ENCODE measurements at regions not wholly inside any gene's neighbourhood (a gene's known extent, or its start where the extent isn't known, plus 50 kb on each side); places are given as distances from the start of the nearest gene placed in this dataset.

GRCh38 chr7:69149804-69150782 is 448.2 kb upstream of the AUTS2 start:
- DNase-seq (ENCODE audit: low spot score) = no peak

DNA sequence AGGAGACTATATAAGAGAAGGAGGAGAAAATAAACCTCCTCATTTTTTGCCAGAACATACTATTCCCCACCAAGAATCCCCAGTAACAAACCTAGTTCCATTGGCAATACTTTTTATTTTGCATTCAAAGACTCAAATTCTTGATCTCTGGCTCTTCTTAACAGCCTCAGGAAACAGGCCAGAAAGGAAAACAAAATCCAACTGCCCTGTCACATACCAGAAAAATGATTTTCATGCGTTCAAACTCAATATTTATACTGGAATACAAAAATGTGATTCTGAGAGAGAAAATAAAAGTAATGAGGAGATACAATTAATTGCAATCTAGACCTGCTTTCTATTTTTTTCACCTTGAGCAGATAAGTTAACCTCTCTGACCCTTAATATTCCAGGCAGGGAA is 435.9 kb upstream of the AUTS2 start:
- DNase-seq (ENCODE audit: low spot score) = no peak

GRCh38 chr7:69162931-69163670 is 435.2 kb upstream of the AUTS2 start:
- no peak for DNase-seq (ENCODE audit: low spot score)

DNA sequence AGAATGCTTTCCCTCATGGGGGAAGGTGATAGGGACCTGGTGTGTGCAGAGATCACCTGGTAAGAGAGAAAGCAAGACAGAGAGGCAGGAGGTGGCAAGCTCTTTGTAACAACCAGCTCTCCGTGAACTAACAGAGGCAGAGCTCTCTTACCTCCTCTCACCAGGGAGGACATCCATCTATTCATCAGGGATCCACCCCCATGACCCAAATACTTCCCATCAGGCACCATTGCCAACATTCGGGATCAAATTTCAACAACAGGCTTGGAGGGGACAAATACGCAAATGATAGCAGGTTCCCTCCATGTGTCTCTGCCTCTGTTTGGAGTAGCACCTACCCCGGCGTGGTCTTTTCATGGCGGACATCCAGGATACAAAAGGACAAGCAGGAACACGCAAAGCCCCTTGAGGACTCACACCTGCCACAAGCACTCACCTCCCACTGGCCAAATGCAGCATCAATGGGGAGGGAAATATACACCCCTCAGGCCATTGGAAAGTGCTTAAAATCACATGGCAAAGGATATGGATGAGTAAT is 431.2 kb upstream of the AUTS2 start:
- no peak for DNase-seq (ENCODE audit: low spot score)

GRCh38 chr7:69169386-69169785 is 428.9 kb upstream of the AUTS2 start:
- DNase-seq (ENCODE audit: low spot score) = no peak

DNA sequence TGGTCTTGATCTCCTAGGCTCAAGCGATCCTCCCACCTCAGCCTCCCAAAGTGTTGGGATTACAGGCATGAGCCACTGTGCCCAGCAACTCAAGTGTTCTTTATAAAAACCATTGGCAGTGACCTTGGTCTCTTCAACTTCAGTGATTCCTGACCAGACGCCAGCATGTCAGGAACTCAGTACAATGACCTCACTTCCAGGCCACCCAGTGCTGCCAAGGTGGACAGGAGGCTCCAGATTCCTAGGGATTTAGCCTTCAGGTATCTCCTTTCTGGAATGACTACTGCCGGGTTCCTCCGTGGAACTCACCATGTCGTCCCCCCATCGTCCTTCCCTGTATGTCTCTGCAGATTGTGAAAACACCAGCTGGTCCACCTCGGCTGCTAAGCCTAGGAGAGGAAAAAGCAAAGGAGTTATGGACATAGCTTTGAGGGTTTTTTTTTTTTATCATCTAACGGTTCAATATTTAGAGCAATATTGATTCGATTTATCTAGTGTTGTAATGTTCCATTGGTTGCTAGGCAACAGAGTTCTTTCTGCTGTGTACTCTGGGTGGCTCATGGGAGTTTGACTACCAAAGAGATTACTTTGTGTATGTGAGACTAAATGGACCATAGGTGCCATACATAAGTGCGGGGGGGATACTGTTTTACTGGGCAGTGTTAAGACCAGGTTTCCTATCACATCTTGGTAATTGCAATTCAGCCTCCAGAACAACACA is 425.8 kb upstream of the AUTS2 start:
- DNase-seq (ENCODE audit: low spot score) = no peak

GRCh38 chr7:69173341-69173740 is 424.9 kb upstream of the AUTS2 start:
- DNase-seq (ENCODE audit: low spot score) = no peak

- no peak for DNase-seq (ENCODE audit: low spot score)
Measured at GRCh38 chr7:69173846-69174245, 424.4 kb upstream of the AUTS2 start.

GRCh38 chr7:69176841-69177240 is 421.4 kb upstream of the AUTS2 start:
- no peak for DNase-seq (ENCODE audit: low spot score)

DNA sequence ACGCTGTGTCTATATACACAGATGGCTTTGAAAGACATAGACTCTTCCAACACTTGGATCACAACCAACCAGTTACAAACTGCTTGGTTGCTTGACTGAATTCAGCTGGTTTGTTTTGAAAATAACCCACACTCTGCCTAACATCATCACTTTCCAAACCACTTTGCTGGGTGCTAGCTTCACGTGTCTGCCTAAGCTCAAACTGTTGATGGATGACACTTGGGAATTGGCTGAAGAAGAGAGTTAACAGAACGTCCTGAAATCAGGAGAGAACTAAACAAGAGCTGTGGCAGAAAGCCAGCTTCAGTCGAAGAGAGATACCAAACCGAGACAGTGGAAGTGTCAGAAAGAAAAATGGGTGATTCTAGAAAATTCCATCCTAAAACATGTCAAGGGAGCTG is 420.8 kb upstream of the AUTS2 start:
- DNase-seq (ENCODE audit: low spot score) = no peak

- DNase-seq (ENCODE audit: low spot score) = no peak
Measured at GRCh38 chr7:69177941-69178494, 420.3 kb upstream of the AUTS2 start.

DNA sequence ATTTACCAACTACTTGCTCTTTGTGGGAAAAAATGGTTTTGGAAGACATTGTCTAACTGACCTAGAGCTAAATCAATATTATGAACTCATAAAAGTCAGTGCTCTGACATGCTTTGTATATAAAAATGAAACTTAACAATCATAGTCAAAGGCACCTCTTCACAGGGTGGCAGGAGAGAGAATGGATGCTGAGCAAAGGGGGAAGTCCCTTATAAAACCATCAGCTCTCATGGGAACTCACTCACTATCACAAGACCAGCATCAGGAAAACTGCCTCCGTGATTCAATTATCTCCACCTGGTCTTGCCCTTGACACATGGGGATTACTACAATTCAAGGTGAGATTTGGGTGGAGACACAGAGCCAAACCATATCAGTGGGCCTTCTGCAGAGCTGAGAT is 417.6 kb upstream of the AUTS2 start:
- DNase-seq (ENCODE audit: low spot score) = no peak

DNA sequence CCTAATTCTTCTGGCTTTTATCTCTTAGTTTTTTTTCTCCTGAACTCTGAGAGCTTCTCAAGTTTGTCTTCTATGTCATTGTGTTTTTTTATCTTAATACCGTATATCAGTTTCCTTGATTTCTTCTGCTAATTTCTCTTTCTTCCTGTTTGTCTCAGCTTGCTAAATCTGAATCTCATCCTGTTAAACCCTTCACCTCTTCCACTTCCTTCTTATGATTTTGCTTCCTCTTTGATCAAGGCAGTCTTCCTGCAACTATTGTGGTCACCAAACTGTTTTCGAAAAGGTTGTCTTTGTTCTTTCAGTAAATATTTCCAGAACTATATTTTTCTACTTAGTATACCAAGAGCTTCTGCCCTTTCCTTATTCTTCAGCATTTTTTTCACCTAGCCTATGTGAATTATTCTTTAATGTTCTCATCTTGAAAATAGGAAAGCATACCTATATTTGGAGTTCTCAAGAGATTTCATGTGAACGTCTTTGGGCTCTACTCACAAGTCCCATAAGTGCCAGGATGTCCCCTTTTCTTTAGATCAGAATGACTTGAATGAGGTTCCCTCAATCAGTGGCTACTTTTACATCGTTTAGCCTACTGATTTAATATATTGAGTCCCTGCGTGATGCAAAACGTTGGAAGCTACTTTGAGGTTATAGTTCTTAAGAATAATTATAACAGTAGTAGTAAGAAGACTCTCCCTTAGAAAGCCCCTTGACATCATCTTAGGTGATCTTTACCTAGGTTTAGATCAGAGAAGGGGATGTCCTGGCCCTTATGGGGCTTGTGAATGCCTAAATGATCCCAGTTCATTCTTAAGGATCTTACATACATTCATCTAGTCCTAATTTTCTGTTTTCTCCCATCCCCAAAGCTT is 415.4 kb upstream of the AUTS2 start:
- peak; percentile 17 for DNase-seq (ENCODE audit: low spot score)

DNA sequence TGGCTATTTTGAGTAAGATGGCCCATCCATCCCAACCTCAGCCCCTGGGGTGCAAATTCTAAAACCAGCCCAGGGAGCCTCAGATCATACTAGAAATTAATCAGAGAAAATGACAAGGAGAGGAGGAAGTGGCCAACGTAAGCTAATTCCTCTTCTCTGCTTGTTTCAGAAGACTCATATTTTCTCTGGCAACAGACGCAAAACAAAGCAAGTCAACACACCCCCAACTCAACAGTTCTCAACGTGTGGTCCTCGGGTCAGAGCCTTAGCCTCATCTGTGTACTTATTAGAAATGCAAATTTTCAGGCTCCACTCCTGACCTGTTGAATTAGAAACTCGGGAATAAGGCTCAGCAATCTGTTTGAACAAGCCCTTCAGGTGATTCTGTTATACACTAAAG is 413.9 kb upstream of the AUTS2 start:
- no peak for DNase-seq (ENCODE audit: low spot score)

DNA sequence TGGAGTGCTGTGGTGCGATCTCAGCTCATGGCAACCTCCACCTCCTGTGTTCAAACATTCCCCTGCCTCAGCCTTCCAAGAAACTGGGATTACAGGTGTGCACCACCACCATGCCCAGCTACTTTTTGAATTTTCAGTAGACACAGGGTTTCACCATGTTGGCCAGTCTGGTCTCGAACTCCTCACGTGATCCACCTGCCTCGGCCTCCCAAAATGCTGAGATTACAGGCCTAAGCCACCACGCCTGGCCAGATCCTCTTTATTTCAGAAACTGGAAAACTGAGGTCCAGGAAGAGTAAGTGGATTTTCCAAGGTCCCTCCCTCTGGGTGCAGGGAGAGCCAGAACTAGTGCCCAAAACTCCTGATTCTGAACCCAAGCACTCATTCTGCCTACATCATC is 413.1 kb upstream of the AUTS2 start:
- no peak for DNase-seq (ENCODE audit: low spot score)

DNA sequence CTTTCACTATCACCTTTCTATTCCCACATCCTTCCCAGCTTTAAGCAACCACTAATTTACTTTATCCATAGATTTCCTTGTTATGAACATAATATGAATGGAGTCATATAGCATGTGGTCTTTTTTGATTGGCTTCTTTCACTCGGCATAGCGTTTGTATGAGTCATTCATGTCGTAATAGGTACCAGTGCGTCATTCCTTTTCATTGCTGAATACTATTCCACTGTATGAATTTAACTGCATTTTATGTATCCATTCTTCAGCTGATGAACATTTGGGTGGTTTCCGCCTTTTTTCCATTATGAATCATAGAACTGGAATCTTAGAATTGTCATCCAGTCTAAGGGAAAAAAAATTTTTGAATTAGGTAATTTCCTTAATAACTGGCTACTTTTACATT is 411.3 kb upstream of the AUTS2 start:
- DNase-seq (ENCODE audit: low spot score) = no peak

DNA sequence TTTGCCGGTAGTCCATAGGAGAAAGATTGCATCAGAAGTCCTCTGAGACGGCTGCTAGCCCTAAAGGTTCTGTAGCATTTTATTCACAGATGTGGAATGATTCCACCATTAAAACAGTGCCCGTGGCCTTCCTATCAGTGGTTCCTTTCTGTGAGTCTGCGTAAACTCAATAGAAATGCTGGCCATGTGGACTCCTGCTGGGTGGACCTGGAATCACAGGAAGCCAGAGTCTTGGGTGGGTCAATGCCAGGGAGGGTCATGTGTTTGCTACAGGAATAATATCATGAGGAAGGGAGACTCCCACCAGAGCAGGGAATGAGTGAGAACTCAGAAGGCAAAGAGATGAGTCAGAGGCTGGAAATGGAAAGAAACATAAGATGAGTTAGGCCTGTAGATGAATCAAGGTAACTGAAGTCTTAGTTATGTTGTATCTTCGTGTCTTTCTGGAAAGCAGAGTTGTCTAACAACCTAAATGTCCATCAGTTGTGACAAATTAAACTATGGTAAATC is 410.4 kb upstream of the AUTS2 start:
- DNase-seq (ENCODE audit: low spot score) = no peak

- no peak for DNase-seq (ENCODE audit: low spot score)
Measured at GRCh38 chr7:69189406-69189805, 408.9 kb upstream of the AUTS2 start.

DNA sequence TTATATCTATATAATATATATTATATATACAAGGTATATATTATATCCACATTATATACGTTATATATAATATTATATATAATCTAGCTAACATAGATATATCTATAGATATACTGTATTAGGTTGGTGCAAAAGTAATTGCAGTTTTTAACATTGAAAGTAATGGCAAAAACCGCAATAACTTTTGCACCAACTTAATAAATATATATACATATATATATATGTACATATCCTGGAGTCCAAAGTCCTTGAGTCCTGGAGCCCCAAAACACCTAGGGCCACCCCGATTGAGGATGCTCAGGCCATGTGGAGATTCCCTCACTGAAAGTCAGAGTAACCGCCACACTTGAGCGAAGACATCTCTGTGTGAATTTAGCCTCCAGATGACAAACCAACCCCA is 408.2 kb upstream of the AUTS2 start:
- no peak for DNase-seq (ENCODE audit: low spot score)

DNA sequence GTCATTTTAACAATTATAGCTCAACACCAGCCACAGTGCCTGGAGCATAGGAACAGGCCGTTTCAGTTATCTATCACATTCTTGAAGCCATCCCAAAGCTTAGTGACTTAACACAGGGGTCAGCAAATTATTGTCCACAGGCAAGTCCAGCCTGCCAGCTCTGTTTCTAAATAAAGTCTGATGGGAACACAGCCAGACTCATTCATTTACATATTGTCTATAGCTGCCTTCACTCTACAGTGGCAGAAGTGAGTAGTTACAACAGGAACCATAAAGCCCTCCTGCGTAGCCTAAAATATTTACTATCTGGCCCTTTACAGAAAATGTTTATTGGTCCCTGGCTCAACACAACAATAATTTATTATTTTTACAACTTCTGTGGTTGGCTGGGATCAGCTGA is 407.5 kb upstream of the AUTS2 start:
- no peak for DNase-seq (ENCODE audit: low spot score)

GRCh38 chr7:69192134-69192533 is 406.1 kb upstream of the AUTS2 start:
- DNase-seq (ENCODE audit: low spot score) = no peak
